ENCODE measurements at regions not wholly inside any gene's neighbourhood (a gene's known extent, or its start where the extent isn't known, plus 50 kb on each side); places are given as distances from the start of the nearest gene placed in this dataset.

DNA sequence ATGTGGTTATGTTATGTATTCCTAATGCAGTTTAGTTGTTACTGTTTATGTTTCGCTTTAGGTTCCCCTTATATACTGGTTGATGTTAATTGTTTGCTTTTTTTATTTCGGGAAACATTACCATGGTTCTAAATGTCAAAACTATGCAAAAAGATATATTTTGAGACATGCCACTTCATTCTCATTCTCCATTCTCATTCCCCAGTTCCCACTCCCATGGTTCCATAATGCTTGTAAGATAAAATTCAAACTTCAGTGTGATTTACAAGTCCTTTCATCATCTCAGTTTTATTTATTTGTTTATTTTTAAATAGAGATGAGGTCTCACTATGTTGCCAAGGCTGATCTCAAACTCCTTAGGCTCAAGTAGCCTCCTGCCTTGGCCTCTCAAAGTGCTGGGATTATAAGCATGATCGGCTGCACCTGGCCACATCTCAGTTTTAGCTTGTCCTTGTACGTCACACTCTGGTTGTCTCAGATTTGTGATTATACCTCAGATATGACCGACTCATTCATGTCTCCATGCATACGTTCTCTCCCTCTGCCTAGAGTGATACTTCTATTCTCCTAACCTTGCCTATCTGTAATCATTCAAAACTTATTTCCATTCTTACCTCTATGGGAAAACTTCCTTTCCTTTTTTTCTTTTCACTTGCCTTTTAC, 407.8 kb upstream of the RGS6 start:
- Histone ChIP-seq H3K9me3 (ENCODE audit: low read length) (no peaks in the 10 kb centered on the region), H3K4me1 (ENCODE audit: low read length) (no peaks in the 10 kb centered on the region), H3K4me3 (ENCODE audit: low read length) (no peak overlapping the region), H4K20me1 (ENCODE audit: insufficient read depth, low read depth, low read length) (peaks cover 5% of the 10 kb centered on the region; the same call in 1 of the 2 replicates), H2AFZ (ENCODE audit: low read length) (no peak overlapping the region), H3K36me3 (ENCODE audit: insufficient read depth, low read length) (no peaks in the 10 kb centered on the region), H3K79me2 (ENCODE audit: low read length) (no peaks in the 10 kb centered on the region), H3K9ac (ENCODE audit: low read length) (no peak overlapping the region), H3K27me3 (ENCODE audit: low read length) (no peaks in the 10 kb centered on the region), H3K4me2 (ENCODE audit: low read depth, low read length, poor library complexity, severe bottlenecking) (no peak overlapping the region), H3K27ac (ENCODE audit: low read length) (no peak overlapping the region), H3K9me2 (replicated peaks; ENCODE audit: insufficient read depth, low read length) (no peaks in the 10 kb centered on the region)
- DNase-seq = no peak

- H3K9me2 ChIP-seq (replicated peaks; ENCODE audit: insufficient read depth, low read length) = no peaks in the 10 kb centered on the region
- no peaks in the 10 kb centered on the region for H3K36me3 ChIP-seq (ENCODE audit: insufficient read depth, low read length)
- no peaks in the 10 kb centered on the region for H3K79me2 ChIP-seq (ENCODE audit: low read length)
- no peak overlapping the region for H3K4me2 ChIP-seq (ENCODE audit: low read depth, low read length, poor library complexity, severe bottlenecking)
- no peak overlapping the region for H3K27ac ChIP-seq (ENCODE audit: low read length)
- no peaks in the 10 kb centered on the region for H3K27me3 ChIP-seq (ENCODE audit: low read length)
- no peak overlapping the region for H3K4me3 ChIP-seq (ENCODE audit: low read length)
- H3K4me1 ChIP-seq (ENCODE audit: low read length) = no peaks in the 10 kb centered on the region
- no peaks in the 10 kb centered on the region for H3K9me3 ChIP-seq (ENCODE audit: low read length)
- no peak overlapping the region for H3K9ac ChIP-seq (ENCODE audit: low read length)
- peaks cover 5% of the 10 kb centered on the region; the same call in 1 of the 2 replicates for H4K20me1 ChIP-seq (ENCODE audit: insufficient read depth, low read depth, low read length)
- DNase-seq = no peak
- no peak overlapping the region for H2AFZ ChIP-seq (ENCODE audit: low read length)
Measured at GRCh38 chr14:71525663-71526221, 406.5 kb upstream of the RGS6 start.

DNA sequence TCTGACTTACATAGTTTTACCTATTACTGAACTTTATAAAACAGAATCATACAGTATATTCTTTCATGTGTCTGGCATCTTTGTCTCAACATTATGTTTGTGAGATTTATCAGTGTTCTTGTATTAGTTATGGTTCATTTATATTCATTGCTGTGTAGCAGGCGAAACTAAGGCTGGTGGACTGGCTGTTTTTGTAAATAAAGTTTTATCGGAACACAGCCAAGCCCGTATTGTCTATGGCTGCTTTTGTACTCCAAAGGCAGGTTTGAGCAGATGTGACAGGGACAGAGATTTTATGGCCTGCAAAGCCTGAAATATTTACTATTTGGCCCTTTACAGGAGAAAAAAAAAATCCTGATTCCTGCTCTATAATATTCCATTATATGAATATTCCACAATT, 405.8 kb upstream of the RGS6 start:
- H4K20me1 ChIP-seq (ENCODE audit: insufficient read depth, low read depth, low read length) = peaks cover 5% of the 10 kb centered on the region; the same call in 1 of the 2 replicates
- H3K9ac ChIP-seq (ENCODE audit: low read length) = no peak overlapping the region
- H2AFZ ChIP-seq (ENCODE audit: low read length) = no peak overlapping the region
- H3K9me2 ChIP-seq (replicated peaks; ENCODE audit: insufficient read depth, low read length) = no peaks in the 10 kb centered on the region
- H3K27ac ChIP-seq (ENCODE audit: low read length) = no peak overlapping the region
- no peak overlapping the region for H3K4me3 ChIP-seq (ENCODE audit: low read length)
- H3K27me3 ChIP-seq (ENCODE audit: low read length) = no peaks in the 10 kb centered on the region
- no peaks in the 10 kb centered on the region for H3K9me3 ChIP-seq (ENCODE audit: low read length)
- H3K4me2 ChIP-seq (ENCODE audit: low read depth, low read length, poor library complexity, severe bottlenecking) = no peak overlapping the region
- H3K36me3 ChIP-seq (ENCODE audit: insufficient read depth, low read length) = no peaks in the 10 kb centered on the region
- no peak for DNase-seq
- no peaks in the 10 kb centered on the region for H3K4me1 ChIP-seq (ENCODE audit: low read length)
- no peaks in the 10 kb centered on the region for H3K79me2 ChIP-seq (ENCODE audit: low read length)

DNA sequence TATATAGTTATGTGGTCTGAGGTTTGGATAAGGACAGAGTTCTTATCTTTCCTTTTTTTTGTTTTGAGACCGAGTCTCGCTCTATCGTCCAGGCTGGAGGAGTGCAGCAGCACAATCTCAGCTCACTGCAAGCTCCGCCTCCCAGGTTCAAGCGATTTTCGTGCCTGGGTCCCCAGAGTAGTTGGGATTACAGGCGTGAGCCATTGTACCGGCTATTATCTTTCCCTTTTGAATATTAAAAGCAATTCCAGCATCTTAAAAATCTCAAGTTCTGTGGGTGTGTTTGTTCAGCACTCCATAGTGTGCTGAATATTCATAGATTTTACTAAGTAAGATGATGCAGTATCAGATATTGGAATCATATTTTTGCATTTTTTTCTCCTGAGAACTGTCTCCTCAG, 404.4 kb upstream of the RGS6 start:
- Histone ChIP-seq H3K4me1 (ENCODE audit: low read length) (no peaks in the 10 kb centered on the region), H3K9ac (ENCODE audit: low read length) (no peak overlapping the region), H3K27ac (ENCODE audit: low read length) (no peak overlapping the region), H3K4me2 (ENCODE audit: low read depth, low read length, poor library complexity, severe bottlenecking) (no peak overlapping the region), H2AFZ (ENCODE audit: low read length) (no peak overlapping the region), H3K36me3 (ENCODE audit: insufficient read depth, low read length) (no peaks in the 10 kb centered on the region), H3K9me3 (ENCODE audit: low read length) (no peaks in the 10 kb centered on the region), H3K79me2 (ENCODE audit: low read length) (no peaks in the 10 kb centered on the region), H4K20me1 (ENCODE audit: insufficient read depth, low read depth, low read length) (peaks cover 5% of the 10 kb centered on the region; the same call in 1 of the 2 replicates), H3K27me3 (ENCODE audit: low read length) (no peaks in the 10 kb centered on the region), H3K4me3 (ENCODE audit: low read length) (no peak overlapping the region), H3K9me2 (replicated peaks; ENCODE audit: insufficient read depth, low read length) (no peaks in the 10 kb centered on the region)
- DNase-seq = no peak

DNA sequence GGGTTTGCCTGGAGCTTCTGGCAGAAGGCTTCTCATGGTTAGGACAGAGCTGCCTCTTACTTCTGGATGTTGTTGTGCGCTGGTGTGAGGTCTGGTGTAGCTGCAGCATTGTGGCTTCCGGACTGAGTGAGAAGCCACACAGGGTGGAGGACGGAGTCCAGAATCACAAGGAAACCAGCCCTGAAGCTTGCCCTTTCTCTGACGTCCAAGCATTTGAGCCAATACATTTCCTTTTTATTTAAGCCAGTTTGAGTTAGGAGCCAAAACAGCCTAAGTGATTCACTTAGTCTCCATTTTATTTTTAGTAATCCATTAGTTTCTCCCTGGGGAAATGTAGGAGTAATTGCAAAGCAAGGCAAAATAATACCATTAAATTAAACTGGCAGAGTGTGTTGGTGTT, 402.4 kb upstream of the RGS6 start:
- H3K9ac ChIP-seq (ENCODE audit: low read length) = no peak overlapping the region
- H3K4me2 ChIP-seq (ENCODE audit: low read depth, low read length, poor library complexity, severe bottlenecking) = no peak overlapping the region
- no peak for DNase-seq
- no peaks in the 10 kb centered on the region for H3K79me2 ChIP-seq (ENCODE audit: low read length)
- no peaks in the 10 kb centered on the region; the same call in 1 of the 2 replicates for H4K20me1 ChIP-seq (ENCODE audit: insufficient read depth, low read depth, low read length)
- H3K27me3 ChIP-seq (ENCODE audit: low read length) = no peaks in the 10 kb centered on the region
- H3K4me3 ChIP-seq (ENCODE audit: low read length) = no peak overlapping the region
- H3K27ac ChIP-seq (ENCODE audit: low read length) = no peak overlapping the region
- H3K9me3 ChIP-seq (ENCODE audit: low read length) = no peaks in the 10 kb centered on the region
- H3K36me3 ChIP-seq (ENCODE audit: insufficient read depth, low read length) = no peaks in the 10 kb centered on the region
- H3K4me1 ChIP-seq (ENCODE audit: low read length) = no peaks in the 10 kb centered on the region
- no peak overlapping the region for H2AFZ ChIP-seq (ENCODE audit: low read length)
- H3K9me2 ChIP-seq (replicated peaks; ENCODE audit: insufficient read depth, low read length) = no peaks in the 10 kb centered on the region

GRCh38 chr14:71532344-71532743, 399.9 kb upstream of the RGS6 start:
- H3K9ac ChIP-seq (ENCODE audit: low read length) = no peak overlapping the region
- H3K9me2 ChIP-seq (replicated peaks; ENCODE audit: insufficient read depth, low read length) = no peaks in the 10 kb centered on the region
- H3K4me2 ChIP-seq (ENCODE audit: low read depth, low read length, poor library complexity, severe bottlenecking) = no peak overlapping the region
- no peak overlapping the region for H3K4me3 ChIP-seq (ENCODE audit: low read length)
- H2AFZ ChIP-seq (ENCODE audit: low read length) = no peak overlapping the region
- no peaks in the 10 kb centered on the region for H3K27me3 ChIP-seq (ENCODE audit: low read length)
- no peaks in the 10 kb centered on the region for H3K4me1 ChIP-seq (ENCODE audit: low read length)
- no peaks in the 10 kb centered on the region for H3K9me3 ChIP-seq (ENCODE audit: low read length)
- no peaks in the 10 kb centered on the region for H3K36me3 ChIP-seq (ENCODE audit: insufficient read depth, low read length)
- H4K20me1 ChIP-seq (ENCODE audit: insufficient read depth, low read depth, low read length) = no peaks in the 10 kb centered on the region
- H3K27ac ChIP-seq (ENCODE audit: low read length) = no peak overlapping the region
- H3K79me2 ChIP-seq (ENCODE audit: low read length) = no peaks in the 10 kb centered on the region
- no peak for DNase-seq

GRCh38 chr14:71532790-71533189, 399.4 kb upstream of the RGS6 start:
- Histone ChIP-seq H4K20me1 (ENCODE audit: insufficient read depth, low read depth, low read length) (no peaks in the 10 kb centered on the region), H3K4me1 (ENCODE audit: low read length) (no peaks in the 10 kb centered on the region), H3K4me3 (ENCODE audit: low read length) (no peak overlapping the region), H3K36me3 (ENCODE audit: insufficient read depth, low read length) (no peaks in the 10 kb centered on the region), H3K9ac (ENCODE audit: low read length) (no peak overlapping the region), H3K79me2 (ENCODE audit: low read length) (no peaks in the 10 kb centered on the region), H3K27ac (ENCODE audit: low read length) (no peak overlapping the region), H3K9me2 (replicated peaks; ENCODE audit: insufficient read depth, low read length) (no peaks in the 10 kb centered on the region), H3K4me2 (ENCODE audit: low read depth, low read length, poor library complexity, severe bottlenecking) (no peak overlapping the region), H3K27me3 (ENCODE audit: low read length) (no peaks in the 10 kb centered on the region), H3K9me3 (ENCODE audit: low read length) (no peaks in the 10 kb centered on the region), H2AFZ (ENCODE audit: low read length) (no peak overlapping the region)
- DNase-seq = no peak

DNA sequence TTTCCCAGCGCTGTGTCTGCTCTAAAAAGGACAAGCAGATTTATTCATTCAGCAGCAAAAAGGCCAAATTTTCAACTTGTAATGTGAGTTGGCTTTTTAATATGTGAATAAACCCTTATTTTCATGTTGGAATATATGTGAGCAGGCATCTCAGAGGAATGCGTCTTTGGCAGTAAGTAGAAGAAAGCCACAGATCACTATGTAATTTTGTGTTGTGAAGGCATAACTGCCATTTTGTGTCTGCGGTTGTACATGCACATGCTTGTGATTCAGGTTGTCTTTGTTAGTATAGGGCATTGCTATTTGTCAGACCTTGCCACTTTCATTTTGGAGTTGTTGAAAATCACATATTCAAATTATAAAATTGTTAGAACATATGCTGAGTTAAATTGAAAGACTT, 398.8 kb upstream of the RGS6 start:
- Histone ChIP-seq H3K4me1 (ENCODE audit: low read length) (no peaks in the 10 kb centered on the region), H3K4me3 (ENCODE audit: low read length) (no peak overlapping the region), H3K36me3 (ENCODE audit: insufficient read depth, low read length) (no peaks in the 10 kb centered on the region), H3K9me2 (replicated peaks; ENCODE audit: insufficient read depth, low read length) (no peaks in the 10 kb centered on the region), H3K4me2 (ENCODE audit: low read depth, low read length, poor library complexity, severe bottlenecking) (no peak overlapping the region), H3K27ac (ENCODE audit: low read length) (no peak overlapping the region), H2AFZ (ENCODE audit: low read length) (no peak overlapping the region), H3K79me2 (ENCODE audit: low read length) (no peaks in the 10 kb centered on the region), H4K20me1 (ENCODE audit: insufficient read depth, low read depth, low read length) (no peaks in the 10 kb centered on the region), H3K9me3 (ENCODE audit: low read length) (no peaks in the 10 kb centered on the region), H3K9ac (ENCODE audit: low read length) (no peak overlapping the region), H3K27me3 (ENCODE audit: low read length) (no peaks in the 10 kb centered on the region)
- DNase-seq = no peak
